AML-193 (cell line): ENCODE measurements at regions not wholly inside any gene's neighbourhood (a gene's known extent, or its start where the extent isn't known, plus 50 kb on each side); places are given as distances from the start of the nearest gene placed in this dataset.
A peak's percentile ranks its signal among the peaks of the same experiment; 100 is the strongest.

Experiments used
- DNase-seq, 2 experiments: peaks; one replicate each; lab custom pipeline; 2025; lab: John Stamatoyannopoulos, UW

- DNase-seq: no peak
These were observed 655.6 kb upstream of the NUDT12 start for GRCh38 chr5:104218200-104218599.

GRCh38 chr5:104213216-104213615 lies 650.6 kb upstream of the NUDT12 start:
- DNase-seq: no peak

- no peak for DNase-seq
These were observed 637.2 kb upstream of the NUDT12 start for GRCh38 chr5:104199771-104200170.

- DNase-seq: no peak
These were observed 635.6 kb upstream of the NUDT12 start for GRCh38 chr5:104198156-104198555.

- peak; percentile 41 to 46 for DNase-seq
These were observed 627.3 kb upstream of the NUDT12 start for GRCh38 chr5:104189909-104190308.

GRCh38 chr5:104189031-104189430 lies 626.4 kb upstream of the NUDT12 start:
- no peak for DNase-seq

- no peak for DNase-seq
These were observed 625.1 kb upstream of the NUDT12 start for GRCh38 chr5:104187656-104188055.

- DNase-seq: no peak
These were observed 623.9 kb upstream of the NUDT12 start for GRCh38 chr5:104186510-104186909.

GRCh38 chr5:104186100-104186499 lies 623.5 kb upstream of the NUDT12 start:
- DNase-seq: no peak

- DNase-seq: no peak
These were observed 621.7 kb upstream of the NUDT12 start for GRCh38 chr5:104184264-104184663.

GRCh38 chr5:104178829-104179456 lies 616.4 kb upstream of the NUDT12 start:
- peak; percentile 72 to 73 for DNase-seq

- DNase-seq: no peak
These were observed 615.5 kb upstream of the NUDT12 start for GRCh38 chr5:104178066-104178465.

GRCh38 chr5:104177651-104178050 lies 615.1 kb upstream of the NUDT12 start:
- no peak for DNase-seq

GRCh38 chr5:104172976-104173375 lies 610.4 kb upstream of the NUDT12 start:
- DNase-seq: no peak

- no peak for DNase-seq
These were observed 609.5 kb upstream of the NUDT12 start for GRCh38 chr5:104171958-104172690.

- no peak for DNase-seq
These were observed 608.3 kb upstream of the NUDT12 start for GRCh38 chr5:104170926-104171325.

GRCh38 chr5:104146652-104147051 lies 584.1 kb upstream of the NUDT12 start:
- DNase-seq: no peak

GRCh38 chr5:104139840-104140239 lies 577.3 kb upstream of the NUDT12 start:
- no peak for DNase-seq

GRCh38 chr5:104130320-104130719 lies 567.7 kb upstream of the NUDT12 start:
- DNase-seq: no peak

GRCh38 chr5:104128348-104128747 lies 565.8 kb upstream of the NUDT12 start:
- no peak for DNase-seq

GRCh38 chr5:104126980-104127379 lies 564.4 kb upstream of the NUDT12 start:
- no peak for DNase-seq

- no peak for DNase-seq
These were observed 556.9 kb upstream of the NUDT12 start for GRCh38 chr5:104119529-104119928.

GRCh38 chr5:104111632-104112031 lies 549.0 kb upstream of the NUDT12 start:
- DNase-seq: peak; percentile 60 to 68

GRCh38 chr5:104096451-104096850 lies 533.9 kb upstream of the NUDT12 start:
- no peak for DNase-seq
